GM18867 (cell line): ENCODE measurements at regions not wholly inside any gene's neighbourhood (a gene's known extent, or its start where the extent isn't known, plus 50 kb on each side); places are given as distances from the start of the nearest gene placed in this dataset.

Source experiments
- ATAC-seq: cut with Tn5 transposase; IDR thresholded peaks from one replicate; pipeline ENCODE4 v1.9.1; 2021; ENCODE audit warnings: mild to moderate bottlenecking, moderate library complexity; ENCODE audit not compliant: unreplicated experiment

DNA sequence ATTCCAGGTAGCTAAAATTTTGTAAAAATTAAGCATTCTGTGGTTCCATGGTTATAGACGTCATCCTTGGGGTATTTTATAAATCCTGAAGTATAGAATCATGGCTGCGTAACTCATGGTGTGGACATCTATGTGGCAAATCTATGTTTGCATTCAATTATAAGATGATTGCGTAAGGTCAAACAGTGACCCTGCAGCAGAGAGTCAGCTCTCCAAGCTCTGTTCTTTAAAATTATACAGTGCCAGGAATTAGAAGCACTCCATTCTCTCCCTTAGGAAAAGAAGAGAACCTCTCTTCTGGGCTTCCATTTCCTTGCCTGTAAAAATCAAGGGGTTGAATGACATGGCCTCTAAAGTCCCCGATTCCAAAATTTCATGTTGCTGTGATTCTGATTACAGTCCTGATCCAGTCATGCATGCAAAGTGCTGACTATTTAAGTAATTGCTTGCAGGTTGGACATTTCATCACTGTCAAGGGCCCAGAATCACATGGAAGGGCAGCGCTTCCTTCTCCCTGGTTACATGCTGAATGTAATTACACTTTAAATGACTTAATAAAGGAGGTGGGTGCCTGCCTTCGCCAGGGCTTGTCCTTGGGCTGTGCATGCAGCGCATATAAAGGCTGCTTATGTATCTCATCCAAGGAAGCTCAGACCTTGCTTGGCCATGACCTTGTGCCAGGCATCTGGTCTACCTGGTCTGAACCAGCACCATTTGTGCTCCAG lies 550.7 kb downstream of the TYW1 start:
- no peak for ATAC-seq

DNA sequence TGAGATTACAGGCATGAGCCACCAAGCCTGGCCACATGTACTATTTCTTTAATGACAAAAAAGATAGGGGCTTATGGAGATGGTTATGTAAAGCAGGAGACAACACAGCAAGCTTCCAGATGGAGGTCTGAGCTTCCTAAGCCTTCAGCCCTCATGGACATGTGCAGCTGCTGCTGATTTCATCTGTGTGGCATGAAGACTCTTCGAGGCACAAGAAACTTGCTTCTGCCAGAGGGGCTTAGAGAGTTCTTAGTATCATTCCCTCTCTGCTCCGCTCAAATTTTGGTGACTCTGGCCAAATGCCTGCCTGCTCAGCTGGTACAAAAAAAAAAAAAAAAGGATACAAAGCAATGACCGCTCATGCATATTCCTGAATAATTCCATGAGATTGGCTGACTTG lies 552.5 kb downstream of the TYW1 start:
- no peak for ATAC-seq

DNA sequence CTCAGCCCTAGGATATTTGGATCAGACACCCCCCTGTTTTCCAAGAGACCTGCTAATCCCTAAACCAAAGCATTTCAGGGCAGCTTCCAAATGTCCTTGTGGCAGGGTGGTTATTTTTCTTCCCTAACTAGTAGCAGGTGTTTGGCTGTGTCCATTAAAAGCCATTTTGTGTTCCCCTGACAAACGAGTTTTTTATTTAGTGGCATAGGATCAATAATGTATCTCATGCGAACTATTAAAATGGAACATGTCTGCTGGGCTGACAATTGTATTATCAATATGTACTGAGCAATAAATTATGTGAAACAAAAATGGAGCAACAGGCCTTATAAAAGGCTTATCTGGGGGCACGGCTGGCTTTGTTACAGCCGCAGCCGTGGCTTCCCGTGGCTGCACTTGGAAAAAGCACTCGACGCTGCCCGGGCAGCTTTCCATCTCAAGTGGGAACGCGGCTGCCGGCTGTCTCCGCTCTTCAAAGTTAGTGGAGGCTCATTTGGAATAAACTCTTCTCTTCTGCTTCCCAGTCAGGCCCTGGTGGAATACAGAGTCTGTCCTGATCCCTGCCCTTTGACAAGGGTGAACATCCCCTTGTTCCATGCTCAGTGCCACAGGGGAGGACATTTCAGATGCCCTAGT lies 554.3 kb downstream of the TYW1 start:
- no peak for ATAC-seq

DNA sequence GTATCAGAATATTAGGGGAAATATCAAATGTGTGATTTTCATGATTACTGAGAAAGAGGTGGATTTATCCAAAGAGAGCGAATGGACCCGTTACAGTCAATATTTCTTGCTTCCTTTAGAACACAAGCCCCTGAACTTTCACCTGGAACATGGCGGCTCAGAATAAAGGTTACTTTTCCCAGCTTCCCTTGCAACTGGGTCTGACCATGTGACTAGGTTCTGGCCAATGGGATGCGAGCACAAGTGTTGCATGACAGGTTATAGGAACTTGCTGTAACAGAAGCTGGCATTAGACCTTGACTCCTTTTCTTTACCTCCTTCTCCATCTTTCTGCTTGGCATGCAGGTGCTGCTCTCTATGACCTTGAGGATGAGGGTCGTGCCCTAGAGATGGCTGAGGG lies 556.1 kb downstream of the TYW1 start:
- ATAC-seq, result no peak

DNA sequence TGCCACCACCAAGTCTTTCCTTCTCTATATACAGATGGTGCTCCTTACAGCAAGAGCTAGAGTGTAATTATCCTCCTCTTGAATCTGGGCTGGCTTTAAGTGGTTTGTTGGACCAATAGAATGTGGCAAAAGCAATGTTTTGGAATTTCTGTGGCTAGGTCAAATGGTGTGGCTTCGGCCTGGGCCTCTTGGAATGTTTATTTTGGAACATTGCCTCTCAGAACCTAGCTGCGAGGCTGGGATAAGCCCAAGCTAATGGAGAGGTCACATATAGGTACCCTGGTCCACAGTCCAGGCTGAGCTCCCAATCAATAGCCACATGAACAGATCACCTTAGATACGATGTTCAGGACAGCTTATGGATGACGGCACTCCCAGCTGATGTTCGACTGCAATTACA lies 556.7 kb downstream of the TYW1 start:
- no peak for ATAC-seq

DNA sequence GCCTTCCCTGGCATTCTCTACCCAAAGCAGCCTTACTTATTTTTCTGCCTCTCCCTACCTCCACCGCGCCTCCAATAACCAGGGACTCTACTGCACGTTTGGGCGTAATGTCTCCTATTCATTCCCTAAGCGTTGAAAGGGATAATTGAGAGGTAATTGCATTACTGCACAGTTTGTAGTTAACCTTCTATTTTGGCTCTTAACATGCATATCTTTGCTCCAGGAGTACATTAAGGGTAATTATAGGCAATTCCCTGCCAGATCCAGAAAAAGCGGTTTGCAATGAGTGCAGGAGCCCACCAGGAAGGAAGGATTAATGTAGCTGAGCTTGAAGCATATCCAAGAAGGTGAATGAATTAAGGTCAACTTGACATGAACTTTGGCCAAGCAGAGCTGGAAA lies 558.4 kb downstream of the TYW1 start:
- ATAC-seq, result no peak

DNA sequence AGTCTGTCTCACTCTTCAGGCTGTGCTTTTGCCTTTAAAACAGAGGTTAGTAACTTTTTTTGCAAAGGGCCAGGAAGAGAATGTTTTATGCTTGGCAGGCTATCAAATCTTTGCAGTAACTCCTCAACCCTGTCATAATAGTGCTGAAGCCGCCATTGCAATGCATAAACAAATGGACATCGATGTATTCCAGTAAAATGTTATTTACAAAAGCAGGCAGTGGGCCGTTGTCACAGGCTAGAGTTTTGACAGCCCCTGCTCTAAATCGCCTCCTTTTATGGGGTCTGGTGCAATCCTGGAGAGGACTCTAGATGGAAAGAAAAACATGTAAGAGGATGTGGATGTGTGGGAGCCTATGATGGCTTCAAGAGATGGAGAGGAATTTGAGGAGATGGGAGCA lies 568.3 kb downstream of the TYW1 start:
- no peak for ATAC-seq

DNA sequence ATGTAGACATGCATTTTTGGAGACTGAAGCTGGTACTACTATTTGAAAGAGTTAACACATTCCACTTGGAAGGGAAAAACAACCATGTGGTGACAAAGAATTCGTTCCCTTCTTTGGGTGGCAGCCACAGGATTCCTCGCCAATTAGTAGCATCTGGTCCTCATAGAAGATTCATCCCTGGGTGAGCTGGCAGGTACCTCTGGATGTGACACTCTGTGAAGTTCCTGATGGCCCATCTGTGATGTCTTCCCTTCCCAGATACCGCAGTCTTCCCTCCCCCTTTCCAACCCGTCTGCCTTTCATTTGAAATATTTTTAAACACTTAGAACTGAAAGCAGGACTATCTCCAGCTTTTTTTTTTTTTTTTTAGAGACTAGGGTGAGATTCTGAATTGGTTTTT lies 569.5 kb downstream of the TYW1 start:
- ATAC-seq, result no peak

DNA sequence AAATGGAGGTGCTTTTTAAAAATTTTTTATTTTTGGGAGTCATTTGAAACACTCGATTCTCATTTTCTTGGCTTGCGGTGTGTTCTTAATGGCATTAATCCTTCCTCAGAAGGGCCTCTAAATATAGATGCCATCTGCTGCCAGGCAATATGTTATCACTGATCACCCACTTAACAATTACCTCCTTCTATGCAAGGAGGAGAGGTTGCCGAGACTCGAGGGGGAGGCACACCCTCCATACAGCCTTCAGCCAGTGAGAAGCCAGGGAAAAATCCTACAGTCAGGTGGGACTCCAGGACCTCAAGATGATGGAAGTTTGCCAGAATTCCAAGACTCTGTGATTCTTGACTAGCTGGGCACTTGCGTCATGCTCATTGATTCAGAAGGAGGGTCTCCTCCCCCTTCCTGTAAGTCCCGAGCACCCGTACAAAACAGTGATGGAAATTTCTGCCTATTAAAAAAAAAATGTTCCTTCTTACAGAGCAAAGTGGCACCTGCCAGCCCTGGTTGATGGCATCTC lies 574.5 kb downstream of the TYW1 start:
- ATAC-seq, result no peak

DNA sequence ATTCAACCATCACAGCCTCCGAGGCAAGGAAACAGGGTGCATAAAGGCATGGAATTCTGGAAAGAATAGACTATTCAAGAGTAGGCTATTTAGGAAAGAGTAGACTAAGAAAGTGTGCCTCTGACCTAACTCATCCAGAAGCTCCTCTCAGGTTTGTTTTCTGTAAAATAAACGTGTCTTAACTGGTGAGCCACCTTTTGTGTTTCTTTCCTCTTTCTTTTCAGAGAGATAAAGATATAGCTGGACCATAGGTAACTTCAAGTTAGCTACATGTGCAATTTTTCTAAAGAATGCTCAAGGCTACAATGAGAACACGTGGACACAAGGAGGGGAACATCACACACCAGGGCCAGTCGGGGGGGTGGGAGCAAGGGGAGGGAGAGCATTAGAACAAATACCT lies 577.0 kb downstream of the TYW1 start:
- no peak for ATAC-seq

DNA sequence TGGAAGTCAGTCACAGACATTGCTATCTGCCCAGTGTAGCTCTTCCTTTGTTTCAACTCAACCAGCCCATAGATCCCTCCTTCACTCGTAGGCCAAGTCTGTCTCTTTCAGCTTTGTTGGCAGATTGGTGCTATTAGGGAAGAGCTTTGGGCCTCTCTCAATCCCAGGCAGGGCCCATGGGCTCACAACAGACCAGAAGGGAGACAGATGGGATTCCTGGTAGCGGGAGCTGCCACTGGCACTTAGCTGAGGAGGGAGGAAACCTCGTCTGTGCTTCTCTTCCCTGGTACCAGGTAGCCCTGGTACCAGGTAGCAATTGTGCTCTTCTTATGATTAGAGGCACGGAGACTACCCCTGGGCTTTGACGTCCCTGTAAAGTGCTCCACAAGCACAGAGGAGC lies 592.0 kb downstream of the TYW1 start:
- ATAC-seq, result no peak

DNA sequence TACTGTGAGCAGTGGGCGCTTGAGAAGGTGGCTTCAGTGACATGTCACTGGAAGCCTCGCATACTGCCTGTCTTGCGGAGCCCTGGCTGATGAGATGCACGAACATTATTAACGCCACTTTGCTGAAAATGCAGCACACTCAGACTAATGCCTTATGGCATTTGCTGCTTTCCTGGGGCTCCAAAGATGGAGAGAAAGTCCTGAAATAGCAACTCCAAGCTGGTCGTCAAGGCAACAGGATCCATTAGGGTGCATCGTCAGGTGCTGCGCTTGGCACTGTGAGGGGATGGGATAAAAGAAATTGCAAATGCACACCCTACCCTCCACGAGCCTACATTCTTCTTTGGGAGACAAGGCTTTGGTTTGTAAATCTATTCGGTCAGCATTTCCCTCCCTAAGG lies 592.5 kb downstream of the TYW1 start:
- no peak for ATAC-seq

DNA sequence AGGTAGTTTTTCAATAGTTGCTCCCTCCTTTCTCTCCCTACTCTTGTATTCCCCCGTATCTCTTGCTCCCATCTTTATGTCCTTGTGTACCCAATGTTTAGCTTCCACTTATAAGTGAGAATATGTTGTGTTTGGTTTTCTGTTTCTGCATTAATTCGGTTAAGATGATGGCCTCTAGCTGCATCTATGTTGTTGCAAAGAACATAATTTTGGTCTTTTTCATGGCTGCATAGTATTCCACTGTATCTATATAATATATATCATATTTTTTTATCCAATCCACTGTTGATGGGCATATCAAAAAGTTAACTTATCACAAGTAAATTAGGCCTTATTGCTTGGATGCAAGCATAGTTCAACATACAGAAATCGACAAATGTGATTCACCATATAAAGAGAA lies 594.0 kb downstream of the TYW1 start:
- ATAC-seq, result no peak

DNA sequence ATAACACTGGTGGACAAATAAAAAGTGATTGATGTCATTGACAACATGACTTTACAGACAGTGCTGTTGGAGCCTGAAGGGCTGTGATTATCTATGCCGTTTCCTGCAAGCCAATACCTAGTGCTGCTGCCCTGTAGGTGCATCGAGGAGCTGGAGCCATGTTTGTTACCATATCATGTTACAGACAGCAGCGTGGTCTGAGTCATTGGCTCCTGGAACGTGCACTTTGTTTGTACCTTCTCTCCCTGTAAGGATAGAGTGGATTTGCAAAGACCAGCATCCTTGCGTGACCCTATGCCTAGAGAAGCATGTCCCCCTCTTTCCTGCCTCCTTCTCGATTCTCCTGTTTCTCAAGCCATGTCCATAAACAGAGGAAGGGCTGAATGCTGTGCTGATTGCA lies 597.2 kb downstream of the TYW1 start:
- ATAC-seq, result no peak

DNA sequence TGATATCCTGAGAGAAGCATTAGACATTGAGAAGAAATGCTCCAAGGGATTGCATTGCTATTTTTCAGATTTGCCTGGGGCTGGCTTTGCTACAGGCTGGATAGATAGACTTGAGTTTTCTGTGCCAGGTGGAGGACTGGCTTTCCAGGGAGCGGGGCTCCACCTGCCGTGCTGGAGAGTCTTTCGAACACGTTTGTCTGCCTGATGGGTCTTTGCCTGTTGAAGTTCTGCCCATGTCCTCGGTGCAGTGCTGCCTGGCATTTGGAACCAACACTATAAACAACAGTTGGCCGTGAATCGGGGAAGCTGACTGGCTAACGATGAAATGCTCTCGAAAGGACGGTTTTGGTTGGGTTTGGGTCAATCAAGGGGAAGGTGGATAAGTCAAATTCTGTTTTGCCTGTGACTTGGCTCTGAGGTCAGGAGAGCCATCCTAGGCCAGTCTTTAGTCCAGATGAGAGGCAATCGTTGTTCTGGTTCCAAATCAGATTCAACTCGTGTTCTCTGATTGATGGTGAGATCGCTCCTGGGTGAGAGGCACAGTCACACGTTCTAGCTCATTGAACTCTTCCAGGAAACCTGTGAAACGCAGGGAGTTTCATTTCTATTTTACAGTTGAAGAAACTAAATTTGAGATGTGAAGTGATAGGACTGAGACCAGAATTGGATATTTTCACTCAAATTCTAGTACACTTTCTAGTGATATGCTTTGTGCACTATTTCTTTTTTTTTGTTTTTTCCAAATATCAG lies 599.0 kb downstream of the TYW1 start:
- no peak for ATAC-seq

DNA sequence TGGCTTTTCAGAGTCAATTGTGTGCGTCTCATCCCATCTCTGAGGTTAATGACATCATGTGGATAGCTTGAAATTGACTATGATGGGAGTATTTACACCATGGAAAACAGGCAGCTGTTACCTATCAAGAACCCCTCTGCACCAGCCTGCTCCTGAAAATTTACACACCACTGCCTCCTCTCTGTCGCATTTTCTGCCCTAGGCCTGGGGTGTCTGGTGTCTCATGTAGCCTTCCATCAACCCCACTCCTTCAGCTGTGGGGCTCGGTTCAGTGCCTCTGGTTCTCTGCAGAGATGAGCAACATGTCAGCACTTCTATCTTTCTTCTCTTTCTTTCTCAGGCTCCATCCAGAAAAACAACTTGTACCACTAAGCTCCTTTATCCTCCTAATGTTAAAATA lies 600.5 kb downstream of the TYW1 start:
- ATAC-seq, result no peak

DNA sequence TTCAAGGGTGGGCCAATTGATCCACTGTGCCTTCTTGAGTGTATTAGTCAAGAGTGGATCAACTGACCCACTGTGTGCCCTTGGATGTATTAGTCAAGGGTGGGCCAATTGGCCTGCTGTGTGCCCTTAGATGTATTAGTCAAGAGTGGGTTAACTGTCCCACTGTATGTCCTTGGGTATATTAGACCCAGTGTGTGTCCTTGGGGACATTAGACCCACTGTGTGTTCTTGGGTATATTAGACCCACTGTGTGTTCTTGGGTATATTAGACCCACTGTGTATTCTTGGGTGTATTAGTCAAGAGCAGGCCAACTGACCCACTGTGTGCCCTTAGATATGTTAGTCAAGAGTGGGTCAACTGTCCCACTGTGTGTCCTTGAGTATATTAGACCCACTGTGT lies 601.8 kb downstream of the TYW1 start:
- ATAC-seq, result no peak

DNA sequence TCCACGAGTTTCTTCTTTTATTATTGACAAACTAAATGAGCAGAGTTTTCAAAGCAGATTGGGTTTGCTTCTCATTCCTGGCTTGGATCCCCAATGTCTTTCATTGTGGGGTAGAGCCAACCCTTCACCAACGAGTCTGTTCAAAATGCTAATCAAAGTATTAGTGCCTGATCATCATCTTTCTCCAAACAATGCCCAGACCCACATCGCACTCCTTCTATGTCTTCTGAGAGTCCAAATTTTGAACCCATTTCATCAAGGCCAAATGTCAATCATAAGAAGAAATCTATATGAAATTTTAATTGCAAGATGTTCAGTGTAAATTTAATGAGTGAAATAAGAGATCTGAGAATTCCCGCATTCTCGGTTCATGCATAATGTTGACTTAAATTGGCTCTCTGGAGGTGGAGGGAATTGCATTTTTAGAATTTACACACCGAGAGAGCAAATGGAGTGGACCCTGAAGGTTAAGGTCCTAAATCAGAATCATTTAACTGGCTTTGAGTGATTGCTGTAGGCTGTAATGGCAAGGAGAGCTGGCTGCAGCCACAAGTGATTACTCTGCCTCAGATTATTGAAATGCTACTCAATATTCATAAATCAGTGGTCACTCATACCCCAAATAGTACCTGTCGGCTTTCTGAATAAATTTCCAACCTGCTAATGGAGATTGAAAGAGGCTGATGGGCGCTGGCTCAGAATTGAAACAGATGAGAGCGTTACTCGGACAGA lies 602.9 kb downstream of the TYW1 start:
- no peak for ATAC-seq

DNA sequence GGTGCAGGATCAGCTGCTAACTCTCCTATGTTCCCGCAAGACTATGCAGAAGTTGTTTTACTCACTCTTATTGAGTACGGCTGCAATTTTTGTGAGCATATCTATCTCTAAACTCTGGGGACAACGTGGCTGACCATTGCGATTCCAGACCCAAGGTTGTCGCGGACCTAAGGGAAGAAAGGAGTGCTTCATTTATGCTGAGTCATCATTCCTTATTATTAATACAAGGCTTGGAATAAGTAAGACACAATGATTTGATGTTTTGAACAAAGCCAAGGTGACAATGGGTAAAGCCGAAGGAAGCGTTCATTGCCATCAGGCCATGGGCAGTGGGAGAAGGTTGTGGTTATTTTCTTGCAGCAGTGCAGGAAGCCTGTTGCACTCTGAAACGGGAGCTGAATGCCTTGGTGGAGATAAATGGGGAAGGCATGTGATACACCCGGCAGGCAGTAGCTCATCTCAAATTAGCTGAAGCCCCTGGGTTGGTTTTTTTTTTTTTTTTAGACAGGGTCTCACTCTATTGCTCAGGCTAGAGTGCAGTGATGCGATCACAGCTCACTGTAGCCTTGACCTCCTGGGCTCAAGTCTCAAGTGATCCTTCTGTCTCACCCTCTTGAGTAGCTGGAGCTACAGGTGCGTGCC lies 605.7 kb downstream of the TYW1 start:
- ATAC-seq, result no peak

DNA sequence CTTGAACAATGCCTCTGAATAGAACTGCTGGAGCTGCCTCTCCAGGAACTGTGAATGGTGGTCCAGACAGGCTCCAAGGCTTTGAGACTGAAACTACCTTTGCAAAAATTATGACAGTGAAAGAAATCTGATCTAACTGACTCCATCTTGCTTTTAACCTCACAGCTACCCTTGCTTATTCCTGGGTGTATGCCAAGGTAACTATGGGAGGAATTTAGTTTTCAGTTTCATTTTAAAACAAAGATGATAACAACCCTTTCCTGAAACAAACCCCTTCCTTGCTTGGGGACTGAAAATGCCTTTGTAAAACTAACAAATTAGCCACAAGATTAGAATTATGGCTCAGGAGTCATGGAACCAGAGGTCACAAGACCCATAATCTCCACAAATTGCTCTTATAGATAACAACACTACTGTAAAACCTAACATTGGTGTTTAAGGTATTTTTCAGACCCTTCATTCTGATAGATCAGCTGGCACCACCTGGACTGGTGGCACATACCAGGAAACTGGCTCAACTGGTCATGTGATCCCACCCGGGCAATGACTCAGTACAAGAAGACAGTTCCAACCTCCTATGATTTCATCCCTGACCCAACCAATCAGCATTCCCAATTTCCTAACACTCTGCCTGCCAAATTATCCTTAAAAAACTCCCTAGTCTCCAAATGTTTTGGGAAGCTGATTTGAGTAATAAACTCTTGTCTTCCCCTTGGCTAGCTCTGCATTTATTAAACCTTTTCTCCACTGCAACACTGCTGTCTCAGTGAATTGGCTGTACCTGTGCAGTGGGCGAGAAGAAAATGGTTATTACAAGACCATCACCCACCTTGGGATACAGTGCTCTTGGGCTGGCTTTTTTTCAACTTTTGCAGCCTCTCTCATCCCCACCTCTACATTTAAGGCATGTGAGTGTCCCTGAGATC lies 608.1 kb downstream of the TYW1 start:
- no peak for ATAC-seq
